Spleen (tissue), 7 donors: ENCODE measurements at regions not wholly inside any gene's neighbourhood (a gene's known extent, or its start where the extent isn't known, plus 50 kb on each side); places are given as distances from the start of the nearest gene placed in this dataset.
"Not testable (repeated sequence)": the region's sequence is repeated elsewhere in the genome, so short reads cannot be mapped to it uniquely, and the experiment has no call there.

Source experiments
- POLR2A ChIP-seq, 3 donors: fragments of 450-650 bp; IDR thresholded peaks; one replicate each; pipeline ENCODE4 v1.5.1; 2017; ENCODE audit warnings: antibody characterized with exemption in 3 of 3, mild to moderate bottlenecking in 1 of 3
- POLR2AphosphoS5 ChIP-seq, 3 donors: sonication (generic); formaldehyde crosslinking; IDR thresholded peaks; one replicate each; pipeline ENCODE4 v1.5.1; 2017; ENCODE audit warnings: antibody characterized with exemption in 3 of 3
- TF ChIP-seq, protein P1 (sequence below), 11 experiments: fragments of 200-600 bp in 7 of 11; fragments of 450-650 bp in 4 of 11; sonication (generic) in 4 of 11; IDR thresholded peaks in 8 of 11; conservative IDR thresholded peaks in 3 of 11; 1 replicate in 7 of 11; 2 replicates in 4 of 11; pipeline versions ENCODE4 v1.4.0 to v1.8.0; 2016 to 2021; ENCODE audit warnings: antibody characterized with exemption in 11 of 11, inconsistent platforms in 4 of 11, mild to moderate bottlenecking in 1 of 11
- donor health status: DM: no; HTN: no; CAD: no; lungs with moderate emphysema.
- donor health status: DM: no; HTN: no; CAD: no.
- donor health status: DM: no; HTN: no; CAD: no.

DNA sequence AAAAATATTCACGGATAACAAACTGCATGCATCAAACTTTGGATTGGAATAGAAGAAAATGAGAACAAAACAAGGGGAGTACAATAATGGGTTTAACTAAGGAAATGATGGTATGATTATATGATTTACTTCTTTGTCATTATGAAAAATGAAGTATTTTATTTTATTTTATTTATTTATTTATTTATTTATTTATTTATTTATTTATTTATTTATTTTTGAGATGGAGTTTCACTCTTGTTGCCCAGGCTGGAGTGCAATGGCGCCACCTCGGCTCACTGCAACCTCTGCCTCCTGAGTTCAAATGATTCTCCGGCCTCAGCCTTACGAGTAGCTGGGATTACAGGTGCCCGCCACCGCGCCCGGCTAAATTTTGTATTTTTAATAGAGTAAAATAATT, 234.1 kb upstream of the SEMA3C start:
- TF ChIP-seq, protein P1, sequence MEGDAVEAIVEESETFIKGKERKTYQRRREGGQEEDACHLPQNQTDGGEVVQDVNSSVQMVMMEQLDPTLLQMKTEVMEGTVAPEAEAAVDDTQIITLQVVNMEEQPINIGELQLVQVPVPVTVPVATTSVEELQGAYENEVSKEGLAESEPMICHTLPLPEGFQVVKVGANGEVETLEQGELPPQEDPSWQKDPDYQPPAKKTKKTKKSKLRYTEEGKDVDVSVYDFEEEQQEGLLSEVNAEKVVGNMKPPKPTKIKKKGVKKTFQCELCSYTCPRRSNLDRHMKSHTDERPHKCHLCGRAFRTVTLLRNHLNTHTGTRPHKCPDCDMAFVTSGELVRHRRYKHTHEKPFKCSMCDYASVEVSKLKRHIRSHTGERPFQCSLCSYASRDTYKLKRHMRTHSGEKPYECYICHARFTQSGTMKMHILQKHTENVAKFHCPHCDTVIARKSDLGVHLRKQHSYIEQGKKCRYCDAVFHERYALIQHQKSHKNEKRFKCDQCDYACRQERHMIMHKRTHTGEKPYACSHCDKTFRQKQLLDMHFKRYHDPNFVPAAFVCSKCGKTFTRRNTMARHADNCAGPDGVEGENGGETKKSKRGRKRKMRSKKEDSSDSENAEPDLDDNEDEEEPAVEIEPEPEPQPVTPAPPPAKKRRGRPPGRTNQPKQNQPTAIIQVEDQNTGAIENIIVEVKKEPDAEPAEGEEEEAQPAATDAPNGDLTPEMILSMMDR (IDR thresholded peaks at IDR 0.05 in 8 of 11, conservative IDR thresholded peaks at IDR 0.05 in 3 of 11): not testable (repeated sequence)
- not testable (repeated sequence) for TF ChIP-seq POLR2A, POLR2AphosphoS5 (IDR thresholded peaks at IDR 0.05)
